H1 (cell line): ENCODE measurements at regions not wholly inside any gene's neighbourhood (a gene's known extent, or its start where the extent isn't known, plus 50 kb on each side); places are given as distances from the start of the nearest gene placed in this dataset.

Experiments used
- CTCF ChIA-PET: fragments of 300-600 bp; sonication (Branson Sonifier 250); formaldehyde crosslinking; loops from one replicate; lab custom pipeline; 2021; ENCODE audit not compliant: partially characterized antibody; lab: Charles Lee
- POLR2A ChIA-PET: fragments of 300-600 bp; sonication (Branson Sonifier 250); formaldehyde crosslinking; loops from one replicate; lab custom pipeline; 2021; ENCODE audit warnings: inconsistent platforms; ENCODE audit not compliant: partially characterized antibody; lab: Charles Lee
- DNase-seq, 2 experiments: peaks; one replicate each; pipeline versions ENCODE4 v3.0.0 to v3.0.0-alpha.2; 2010 to 2022; ENCODE audit warnings: low spot score in 2 of 2, low read depth in 1 of 2, mixed read lengths in 1 of 2
- FAIRE-seq: peaks from 2 replicates; lab custom pipeline; 2011; peaks lifted over from hg19 to GRCh38; lab: Jason Lieb, UNC
- H2AFZ ChIP-seq: 2 replicates; pipeline ENCODE4 v1.8.1; 2012; ENCODE audit warnings: low read length, inconsistent platforms
- H2AK5ac ChIP-seq: 2 replicates; pipeline ENCODE4 v1.6.1; 2013; ENCODE audit warnings: low read depth, low read length
- H2BK120ac ChIP-seq: replicated peaks from 2 replicates; pipeline ENCODE3; 2013; ENCODE audit warnings: low read depth, low read length, inconsistent platforms
- H2BK12ac ChIP-seq: 2 replicates; pipeline ENCODE4 v1.6.1; 2013; ENCODE audit warnings: low read depth, low read length
- H2BK15ac ChIP-seq: 2 replicates; pipeline ENCODE4 v1.6.1; 2013; ENCODE audit warnings: low read length
- H2BK20ac ChIP-seq: 2 replicates; pipeline ENCODE4 v1.6.1; 2013; ENCODE audit warnings: low read length
- H2BK5ac ChIP-seq: 2 replicates; pipeline ENCODE4 v1.6.1; 2013; ENCODE audit warnings: low read depth, low read length
- H3K14ac ChIP-seq: 2 replicates; pipeline ENCODE4 v1.6.1; 2013; ENCODE audit warnings: inconsistent platforms; ENCODE audit not compliant: insufficient read length
- H3K18ac ChIP-seq: 2 replicates; pipeline ENCODE4 v1.6.1; 2013; ENCODE audit warnings: low read length; ENCODE audit errors: extremely low read depth
- H3K23ac ChIP-seq: 2 replicates; pipeline ENCODE4 v1.6.1; 2013; ENCODE audit warnings: inconsistent platforms; ENCODE audit not compliant: insufficient read length
- H3K23me2 ChIP-seq: 2 replicates; pipeline ENCODE4 v1.6.1; 2013; ENCODE audit warnings: low read depth, low read length
- H3K27ac ChIP-seq: 2 replicates; pipeline ENCODE4 v1.6.1; 2011; ENCODE audit warnings: low read depth, low read length, inconsistent platforms
- H3K27me3 ChIP-seq, 4 experiments: replicated peaks in 1 of 4; 1 replicate in 1 of 4; 2 replicates in 3 of 4; pipeline versions ENCODE4 v1.6.1 to v1.8.1; 2011 to 2013; ENCODE audit warnings: low read length in 3 of 4, mild to moderate bottlenecking in 3 of 4, inconsistent platforms in 2 of 4, mixed read lengths in 2 of 4, moderate library complexity in 1 of 4; ENCODE audit not compliant: control insufficient read depth in 3 of 4, insufficient read depth in 3 of 4; ENCODE audit errors: extremely low read depth in 1 of 4
- H3K36me3 ChIP-seq, 4 experiments: 2 replicates each; pipeline versions ENCODE4 v1.6.1 to v1.8.1; 2011 to 2013; ENCODE audit warnings: mild to moderate bottlenecking in 4 of 4, low read length in 3 of 4, moderate library complexity in 2 of 4, control low read depth in 1 of 4, inconsistent platforms in 1 of 4; ENCODE audit not compliant: insufficient read depth in 4 of 4, control insufficient read depth in 2 of 4
- H3K4ac ChIP-seq: replicated peaks from 2 replicates; pipeline ENCODE3; 2013; ENCODE audit warnings: low read length, low read depth, mixed read lengths, inconsistent platforms; ENCODE audit not compliant: insufficient read length
- H3K4me1 ChIP-seq, 4 experiments: replicated peaks in 1 of 4; 1 replicate in 1 of 4; 2 replicates in 3 of 4; pipeline versions ENCODE4 v1.6.1 to v1.8.1; 2011 to 2013; ENCODE audit warnings: low read length in 3 of 4, inconsistent platforms in 2 of 4, mixed read lengths in 1 of 4; ENCODE audit not compliant: insufficient read depth in 4 of 4, control insufficient read depth in 3 of 4
- H3K4me2 ChIP-seq, 2 experiments: 2 replicates each; pipeline versions ENCODE4 v1.6.1 to v1.8.1; 2011 to 2013; ENCODE audit warnings: low read depth in 2 of 2, low read length in 2 of 2, control low read depth in 1 of 2, inconsistent platforms in 1 of 2, mild to moderate bottlenecking in 1 of 2; ENCODE audit not compliant: insufficient read depth in 1 of 2
- H3K4me3 ChIP-seq, 4 experiments: fragments of 200-600, 300-600 bp in 1 of 4; sonication (generic), shearing (Covaris generic), sonication (Bioruptor Twin) in 1 of 4; 2 replicates each; pipeline versions ENCODE4 v1.5.1 to v1.8.1; 2011 to 2016; ENCODE audit warnings: low read length in 4 of 4, low read depth in 3 of 4, control low read depth in 2 of 4, inconsistent platforms in 2 of 4, mild to moderate bottlenecking in 2 of 4, mixed read lengths in 1 of 4, moderate library complexity in 1 of 4; ENCODE audit not compliant: insufficient read depth in 2 of 4; ENCODE audit errors: extremely low read depth in 1 of 4
- H3K56ac ChIP-seq: replicated peaks from 2 replicates; pipeline ENCODE3; 2013; ENCODE audit warnings: low read depth, mild to moderate bottlenecking, mixed read lengths, low read length, inconsistent platforms; ENCODE audit not compliant: insufficient read length
- H3K79me1 ChIP-seq: 2 replicates; pipeline ENCODE4 v1.6.1; 2013; ENCODE audit warnings: low read depth, low read length, control low read depth
- H3K79me2 ChIP-seq, 2 experiments: 2 replicates each; pipeline versions ENCODE4 v1.6.1 to v1.8.1; 2012 to 2013; ENCODE audit warnings: low read length in 2 of 2, mild to moderate bottlenecking in 2 of 2, inconsistent platforms in 1 of 2; ENCODE audit not compliant: insufficient read depth in 2 of 2, control insufficient read depth in 1 of 2
- H3K9ac ChIP-seq, 4 experiments: replicated peaks in 1 of 4; 1 replicate in 1 of 4; 2 replicates in 3 of 4; pipeline versions ENCODE4 v1.6.1 to v1.8.1; 2011 to 2013; ENCODE audit warnings: low read depth in 3 of 4, low read length in 3 of 4, control low read depth in 2 of 4, mild to moderate bottlenecking in 2 of 4, moderate library complexity in 2 of 4, inconsistent platforms in 1 of 4; ENCODE audit errors: extremely low read depth in 1 of 4
- H3K9me3 ChIP-seq, 2 experiments: 2 replicates each; pipeline versions ENCODE4 v1.6.1 to v1.8.1; 2012 to 2013; ENCODE audit warnings: mild to moderate bottlenecking in 2 of 2, moderate library complexity in 2 of 2, control low read depth in 1 of 2, inconsistent platforms in 1 of 2, low read depth in 1 of 2, low read length in 1 of 2, mixed read lengths in 1 of 2; ENCODE audit not compliant: insufficient read depth in 2 of 2
- H4K20me1 ChIP-seq, 2 experiments: replicated peaks in 1 of 2; 2 replicates each; pipeline versions ENCODE3 to v1.8.1; 2011 to 2013; ENCODE audit warnings: inconsistent platforms in 2 of 2, low read length in 2 of 2, mild to moderate bottlenecking in 1 of 2; ENCODE audit not compliant: insufficient read depth in 2 of 2, control insufficient read depth in 1 of 2
- H4K5ac ChIP-seq: 2 replicates; pipeline ENCODE4 v1.6.1; 2013; ENCODE audit warnings: low read length, low read depth, mixed read lengths, inconsistent platforms; ENCODE audit not compliant: insufficient read length
- H4K8ac ChIP-seq: 2 replicates; pipeline ENCODE4 v1.8.0; 2013; ENCODE audit warnings: mild to moderate bottlenecking, moderate library complexity, low read length, inconsistent platforms; ENCODE audit not compliant: insufficient read depth; ENCODE audit errors: extremely low read depth
- H4K91ac ChIP-seq: replicated peaks from 2 replicates; pipeline ENCODE3; 2013; ENCODE audit warnings: low read length, mixed read lengths, inconsistent platforms; ENCODE audit not compliant: insufficient read length
- CHD1 ChIP-seq: IDR thresholded peaks from 2 replicates; pipeline ENCODE4 v1.6.1; 2012; ENCODE audit warnings: low read depth, low read length, improper control_type of control experiment
- CREB1 ChIP-seq: IDR thresholded peaks from 2 replicates; pipeline ENCODE4 v1.6.1; 2012; ENCODE audit warnings: inconsistent platforms
- CTCF ChIP-seq, 3 experiments: IDR thresholded peaks; 1 replicate in 2 of 3; 2 replicates in 1 of 3; pipeline versions ENCODE4 v1.5.1 to v1.6.1; 2011; ENCODE audit warnings: low read length in 3 of 3, mild to moderate bottlenecking in 3 of 3, inconsistent platforms in 2 of 3, low read depth in 1 of 3, moderate library complexity in 1 of 3; ENCODE audit not compliant: insufficient read depth in 1 of 3; ENCODE audit errors: control extremely low read depth in 1 of 3
- GTF2F1 ChIP-seq: IDR thresholded peaks from 2 replicates; pipeline ENCODE4 v1.6.1; 2012; ENCODE audit warnings: low read depth, low read length, improper control_type of control experiment, borderline replicate concordance
- KDM4A ChIP-seq: IDR thresholded peaks from one replicate; pipeline ENCODE4 v1.7.1; 2012; ENCODE audit warnings: low read depth, mild to moderate bottlenecking, moderate library complexity, low read length, inconsistent platforms; ENCODE audit not compliant: severe bottlenecking
- KDM5A ChIP-seq: fragments of 200-600 bp; IDR thresholded peaks from 2 replicates; pipeline ENCODE4 v1.7.1; 2012; ENCODE audit warnings: mild to moderate bottlenecking, low read length, inconsistent platforms, mixed read lengths
- NRF1 ChIP-seq: IDR thresholded peaks from 2 replicates; pipeline ENCODE4 v1.6.1; 2011; ENCODE audit warnings: mild to moderate bottlenecking, low read depth, low read length, improper control_type of control experiment
- POLR2AphosphoS5 ChIP-seq: IDR thresholded peaks from 2 replicates; pipeline ENCODE4 v1.6.1; 2011; ENCODE audit warnings: low read depth, low read length
- RFX5 ChIP-seq: IDR thresholded peaks from 2 replicates; pipeline ENCODE4 v1.6.1; 2011; ENCODE audit warnings: low read depth, low read length, improper control_type of control experiment, borderline replicate concordance
- SP2 ChIP-seq: IDR thresholded peaks from 2 replicates; pipeline ENCODE4 v1.6.1; 2012; ENCODE audit warnings: mild to moderate bottlenecking, low read length, inconsistent platforms
- SP4 ChIP-seq: IDR thresholded peaks from 2 replicates; pipeline ENCODE4 v1.6.1; 2012; ENCODE audit warnings: low read length, inconsistent platforms

GRCh38 chr2:48018480-48018879, 112.2 kb upstream of the FBXO11 start:
- no peak overlapping the region for H3K56ac ChIP-seq
- no peaks in the 10 kb centered on the region for H3K27me3 ChIP-seq
- H4K20me1 ChIP-seq: no peaks in the 10 kb centered on the region
- H3K23ac ChIP-seq: no peak overlapping the region
- no peak overlapping the region for H3K14ac ChIP-seq
- no peak overlapping the region for H4K91ac ChIP-seq
- DNase-seq (no peak), FAIRE-seq (no peak)
- H3K9me3 ChIP-seq: no peaks in the 10 kb centered on the region
- no peak overlapping the region for H3K18ac ChIP-seq
- H3K36me3 ChIP-seq: no peaks in the 10 kb centered on the region
- no peak overlapping the region for H2AFZ ChIP-seq
- H3K4me3 ChIP-seq: no peak overlapping the region
- no peak overlapping the region for H3K27ac ChIP-seq
- H2BK12ac ChIP-seq: no peak overlapping the region
- CTCF ChIA-PET: no interaction called here
- no peak overlapping the region for H2BK15ac ChIP-seq
- no peak for TF ChIP-seq KDM4A
- TF ChIP-seq POLR2AphosphoS5: no peak
- TF ChIP-seq SP2: no peak
- TF ChIP-seq CREB1: no peak
- no peak for TF ChIP-seq CHD1
- TF ChIP-seq SP4: no peak
- TF ChIP-seq NRF1: no peak
- no peak for TF ChIP-seq GTF2F1
- no peak for TF ChIP-seq CTCF (IDR thresholded peaks at IDR 0.05; ENCODE audit: control extremely low read depth in 1 of 3, insufficient read depth in 1 of 3, low read depth in 1 of 3, low read length in 3 of 3)
- TF ChIP-seq RFX5: no peak
- TF ChIP-seq KDM5A: no peak
- no peak overlapping the region for H2AK5ac ChIP-seq
- H2BK120ac ChIP-seq: no peak overlapping the region
- no peak overlapping the region for H2BK5ac ChIP-seq
- no peak overlapping the region for H3K9ac ChIP-seq
- no peak overlapping the region for H4K5ac ChIP-seq
- no peaks in the 10 kb centered on the region for H3K23me2 ChIP-seq
- H3K4me1 ChIP-seq: no peaks in the 10 kb centered on the region
- H3K79me1 ChIP-seq: no peaks in the 10 kb centered on the region
- no peak overlapping the region for H4K8ac ChIP-seq
- no peaks in the 10 kb centered on the region for H3K79me2 ChIP-seq
- H2BK20ac ChIP-seq: no peak overlapping the region
- H3K4ac ChIP-seq: no peak overlapping the region
- POLR2A ChIA-PET: interaction anchor here (0.6 kb wide), 1 partner anchor 75 kb away, joined by 3 read pairs; no protein-coding TSS in a partner anchor
- H3K4me2 ChIP-seq: no peak overlapping the region
